ENCODE measurements at regions not wholly inside any gene's neighbourhood (a gene's known extent, or its start where the extent isn't known, plus 50 kb on each side); places are given as distances from the start of the nearest gene placed in this dataset.
"Not testable (repeated sequence)": the region's sequence is repeated elsewhere in the genome, so short reads cannot be mapped to it uniquely, and the experiment has no call there.

DNA sequence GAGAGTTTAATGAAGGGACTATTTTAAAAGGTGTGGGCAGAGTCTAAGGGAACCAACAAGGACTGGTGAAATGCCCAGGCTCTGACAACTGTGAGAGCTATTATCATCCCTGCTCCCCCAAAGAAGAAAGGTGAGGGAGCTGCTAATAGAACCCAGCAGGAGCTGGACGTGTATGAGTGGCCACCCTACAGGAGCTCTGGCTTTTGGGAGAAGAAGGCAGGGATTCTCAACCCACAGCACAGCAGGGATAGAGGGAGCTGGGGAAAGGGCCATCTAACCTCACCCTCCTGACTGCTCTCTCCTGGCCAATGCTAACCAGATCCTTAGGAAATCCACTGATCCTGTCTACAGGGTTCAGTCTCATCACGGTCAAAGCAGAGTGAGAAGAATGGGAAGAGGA, 57.1 kb downstream of the GRIN2B start:
- Mint-ChIP-seq H3K4me3 (no peak overlapping the region), H3K36me3 (no peaks in the 10 kb centered on the region), H3K9me3 (ENCODE audit: low read depth) (no peaks in the 10 kb centered on the region)

DNA sequence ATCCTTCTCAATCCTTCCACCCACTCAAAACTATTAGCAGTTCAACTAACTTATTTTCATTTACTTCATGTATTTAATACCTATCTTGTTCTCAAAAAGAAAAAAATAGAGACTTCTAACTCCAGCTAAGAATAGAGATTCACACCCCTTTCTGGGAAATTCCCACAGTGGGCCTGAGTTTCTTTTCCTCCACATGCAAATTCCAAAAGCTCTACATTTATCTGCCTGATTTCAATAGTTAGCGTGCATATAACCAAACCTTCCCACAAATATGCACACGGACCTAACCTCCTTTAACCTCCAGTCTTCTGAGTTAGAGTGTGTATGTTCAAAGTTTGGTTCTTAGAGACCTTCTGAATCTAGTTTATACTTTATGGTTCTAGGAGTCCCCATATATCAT, 62.5 kb downstream of the GRIN2B start:
- no peaks in the 10 kb centered on the region for H3K36me3 Mint-ChIP-seq
- H3K27ac Mint-ChIP-seq, result no peak overlapping the region
- ATAC-seq (no peak), DNase-seq (no peak)
- no peak overlapping the region for H3K4me3 Mint-ChIP-seq
- no peaks in the 10 kb centered on the region for H3K9me3 Mint-ChIP-seq (ENCODE audit: low read depth)
- no peaks in the 10 kb centered on the region for H3K27me3 Mint-ChIP-seq
- H3K4me1 Mint-ChIP-seq, result no peaks in the 10 kb centered on the region
- CTCF ChIA-PET, result no interaction called here

More for the DNA sequence above, 57.1 kb downstream of the GRIN2B start:
- H3K27ac Mint-ChIP-seq, result no peak overlapping the region
- no peaks in the 10 kb centered on the region for H3K4me1 Mint-ChIP-seq
- H3K27me3 Mint-ChIP-seq, result no peaks in the 10 kb centered on the region
- DNase-seq (no peak), ATAC-seq (no peak)
- CTCF ChIA-PET, result no interaction called here

DNA sequence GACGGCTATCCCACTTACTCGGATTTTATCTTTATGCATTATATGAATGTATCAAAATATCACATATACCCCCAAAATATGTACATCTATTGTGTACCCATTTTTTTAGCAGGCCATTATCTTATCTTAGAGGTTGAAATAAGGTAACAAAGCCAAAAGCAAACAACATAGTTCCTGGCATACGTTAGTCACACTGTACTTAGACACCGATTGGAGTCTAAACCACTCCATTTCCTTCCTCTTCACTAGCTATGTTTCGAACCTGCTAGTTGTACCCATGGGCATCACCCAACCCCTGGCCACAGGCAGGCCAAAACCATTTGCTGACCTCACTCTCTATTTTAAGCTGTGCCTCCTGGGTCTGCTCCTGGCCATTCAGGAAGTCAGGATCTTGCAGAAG, 66.3 kb downstream of the GRIN2B start:
- Mint-ChIP-seq H3K27me3 (no peaks in the 10 kb centered on the region), H3K4me1 (no peaks in the 10 kb centered on the region), H3K4me3 (no peak overlapping the region), H3K9me3 (ENCODE audit: low read depth) (no peaks in the 10 kb centered on the region), H3K36me3 (no peaks in the 10 kb centered on the region), H3K27ac (no peak overlapping the region)
- ATAC-seq (no peak), DNase-seq (no peak)
- CTCF ChIA-PET, result no interaction called here

DNA sequence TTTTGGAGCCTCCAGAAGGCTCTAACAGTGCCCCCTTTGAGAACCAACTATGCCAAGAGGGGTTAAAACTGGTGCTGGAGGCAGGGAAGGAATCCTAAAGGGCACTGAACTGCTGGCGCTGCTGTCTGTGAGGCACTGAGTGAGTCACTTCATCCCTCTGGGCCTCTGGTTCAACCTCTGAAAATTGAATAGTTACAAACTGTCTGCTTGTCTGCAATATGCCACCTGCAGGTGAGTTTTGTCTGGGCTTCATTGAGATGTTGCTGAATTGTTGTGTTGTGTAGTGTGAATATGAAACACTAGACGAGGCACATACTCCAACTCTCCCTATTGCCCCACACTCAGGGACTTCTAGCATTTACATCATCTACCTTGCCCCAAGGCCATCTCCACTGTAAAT, 68.0 kb downstream of the GRIN2B start:
- ATAC-seq, result no peak

DNA sequence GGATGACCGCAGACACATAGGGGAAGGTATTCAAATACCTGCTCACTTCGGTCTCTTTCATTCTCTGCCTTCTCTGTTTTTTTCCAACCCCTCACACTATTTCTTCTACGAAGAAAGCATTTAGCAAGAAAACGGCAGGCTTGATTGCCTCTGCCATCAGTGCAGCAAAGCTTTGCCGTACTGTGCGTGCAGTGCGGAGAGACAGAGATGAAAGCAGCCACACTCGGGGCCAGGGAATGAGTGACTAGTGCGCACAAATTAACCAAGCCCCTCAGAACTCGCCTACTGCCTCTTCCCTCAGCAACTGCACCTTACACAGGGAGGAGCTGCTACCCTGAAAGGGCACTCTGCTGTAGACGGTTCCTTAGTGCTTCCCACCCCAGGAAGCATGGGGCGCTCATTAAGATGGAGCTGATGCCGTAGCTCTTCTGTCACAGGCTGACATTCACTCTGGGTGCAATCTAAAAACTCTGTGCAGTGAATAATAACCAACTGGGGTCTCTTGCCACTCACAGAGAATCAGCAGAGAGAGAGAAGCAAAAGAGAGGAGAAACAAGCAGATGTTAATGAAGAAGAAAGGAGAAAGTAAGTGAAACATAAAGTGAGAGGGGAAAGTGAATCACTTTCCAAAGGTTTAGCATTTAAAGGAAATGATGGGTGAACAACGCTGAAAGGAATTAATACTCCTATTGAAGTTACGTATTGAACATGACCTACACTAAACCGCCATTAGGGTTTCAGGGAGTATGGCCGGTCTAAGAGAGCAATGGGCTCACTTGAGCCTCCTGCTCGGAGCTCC, 69.4 kb downstream of the GRIN2B start:
- no peaks in the 10 kb centered on the region for H3K36me3 Mint-ChIP-seq
- H3K27me3 Mint-ChIP-seq, result no peaks in the 10 kb centered on the region
- no peak overlapping the region for H3K4me3 Mint-ChIP-seq
- CTCF ChIA-PET, result no interaction called here
- DNase-seq, result no peak
- no peak for ATAC-seq
- no peaks in the 10 kb centered on the region for H3K4me1 Mint-ChIP-seq
- no peak overlapping the region for H3K27ac Mint-ChIP-seq
- no peaks in the 10 kb centered on the region for H3K9me3 Mint-ChIP-seq (ENCODE audit: low read depth)

More for the DNA sequence above, 68.0 kb downstream of the GRIN2B start:
- no peak for DNase-seq
- no peaks in the 10 kb centered on the region for H3K4me1 Mint-ChIP-seq
- no peaks in the 10 kb centered on the region for H3K36me3 Mint-ChIP-seq
- H3K9me3 Mint-ChIP-seq (ENCODE audit: low read depth), result no peaks in the 10 kb centered on the region
- no peaks in the 10 kb centered on the region for H3K27me3 Mint-ChIP-seq
- no peak overlapping the region for H3K27ac Mint-ChIP-seq
- H3K4me3 Mint-ChIP-seq, result no peak overlapping the region
- CTCF ChIA-PET, result no interaction called here

DNA sequence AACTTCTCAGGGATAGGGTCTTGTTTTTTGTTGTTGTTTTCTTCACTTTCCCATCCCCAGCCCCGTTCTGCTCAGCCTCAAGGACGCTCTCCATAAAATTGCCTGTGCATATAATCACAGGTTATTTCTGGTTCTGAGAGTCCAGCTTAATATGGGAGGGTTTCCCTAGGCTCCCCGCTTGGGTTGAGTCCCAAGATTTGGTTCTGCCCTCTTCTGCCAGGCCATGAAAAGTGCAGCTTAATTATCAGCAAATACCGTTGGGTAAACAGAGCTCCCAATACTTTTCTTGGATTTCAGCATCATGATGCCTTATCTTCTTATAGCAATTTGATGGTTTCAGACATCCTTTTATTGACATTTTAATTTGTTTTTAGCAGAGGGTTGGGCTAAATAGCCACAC, 75.6 kb downstream of the GRIN2B start:
- Mint-ChIP-seq H3K9me3 (ENCODE audit: low read depth) (no peaks in the 10 kb centered on the region), H3K27me3 (no peaks in the 10 kb centered on the region), H3K4me1 (no peaks in the 10 kb centered on the region), H3K4me3 (no peak overlapping the region), H3K36me3 (no peaks in the 10 kb centered on the region), H3K27ac (no peak overlapping the region)
- ATAC-seq (no peak), DNase-seq (no peak)
- CTCF ChIA-PET, result no interaction called here

DNA sequence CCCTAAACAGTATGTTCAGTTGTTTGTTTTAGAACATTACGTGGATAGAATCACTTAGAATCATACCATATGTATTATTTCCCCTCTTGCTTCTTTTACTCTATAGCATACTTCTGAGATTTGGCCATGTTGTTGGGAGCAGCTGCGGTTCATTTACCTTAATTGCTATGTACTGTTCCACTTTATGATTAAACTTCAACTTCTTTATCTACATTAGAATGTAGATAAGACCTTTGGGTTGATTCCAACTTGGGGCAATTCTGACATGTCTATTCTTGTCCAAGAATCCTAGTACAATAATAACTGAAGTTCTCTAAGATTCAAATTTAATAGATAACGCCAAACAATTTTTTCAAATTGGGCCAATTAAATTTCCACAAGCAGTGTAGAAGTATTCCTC, 80.7 kb downstream of the GRIN2B start:
- H3K36me3 Mint-ChIP-seq, result no peaks in the 10 kb centered on the region
- H3K27ac Mint-ChIP-seq, result no peak overlapping the region
- no peaks in the 10 kb centered on the region for H3K27me3 Mint-ChIP-seq
- ATAC-seq, result no peak
- no peaks in the 10 kb centered on the region for H3K4me1 Mint-ChIP-seq
- H3K9me3 Mint-ChIP-seq (ENCODE audit: low read depth), result no peaks in the 10 kb centered on the region
- H3K4me3 Mint-ChIP-seq, result no peak overlapping the region
- no peak for DNase-seq
- CTCF ChIA-PET, result no interaction called here

DNA sequence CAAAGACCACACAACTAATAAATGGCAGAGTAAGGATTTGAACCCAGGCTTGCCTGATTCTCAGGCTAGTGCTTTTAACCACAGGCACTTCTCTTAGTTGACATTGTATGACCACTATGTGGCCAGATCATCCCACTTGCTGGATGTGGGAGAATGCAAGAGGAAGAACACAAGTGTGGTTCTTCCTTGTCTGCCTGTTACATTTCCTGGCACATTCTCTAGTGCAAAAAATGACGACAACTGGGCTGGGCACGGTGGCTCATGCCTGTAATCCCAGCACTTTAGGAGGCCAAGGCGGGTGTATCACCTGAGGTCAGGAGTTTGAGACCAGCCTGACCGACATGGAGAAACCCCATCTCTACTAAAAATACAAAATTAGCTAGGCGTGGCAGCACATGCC, 83.0 kb downstream of the GRIN2B start:
- ATAC-seq; DNase-seq; H3K27me3 Mint-ChIP-seq; CTCF ChIA-PET; H3K36me3 Mint-ChIP-seq; H3K4me3 Mint-ChIP-seq; H3K9me3 Mint-ChIP-seq (ENCODE audit: low read depth); H3K27ac Mint-ChIP-seq; H3K4me1 Mint-ChIP-seq: not testable (repeated sequence)

DNA sequence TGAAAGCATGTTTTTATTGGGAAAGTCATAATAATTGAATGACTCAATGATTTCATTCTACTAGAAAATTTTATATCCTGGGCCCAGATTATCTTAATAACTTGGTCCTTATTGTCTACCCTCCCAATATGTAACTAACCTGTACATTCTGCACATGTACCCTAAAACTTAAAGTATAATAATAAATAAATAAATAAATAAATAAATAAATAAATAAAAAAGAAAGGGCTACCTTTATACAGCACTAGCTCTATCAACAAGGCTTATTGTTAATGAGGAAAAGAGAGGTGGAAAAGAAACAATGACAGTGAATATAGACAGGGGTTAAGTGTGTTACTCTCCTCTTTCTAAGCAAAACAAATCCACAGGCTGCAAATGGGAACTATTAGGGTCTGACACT, 83.6 kb downstream of the GRIN2B start:
- Mint-ChIP-seq H3K27ac (no peak overlapping the region), H3K9me3 (ENCODE audit: low read depth) (no peaks in the 10 kb centered on the region)

DNA sequence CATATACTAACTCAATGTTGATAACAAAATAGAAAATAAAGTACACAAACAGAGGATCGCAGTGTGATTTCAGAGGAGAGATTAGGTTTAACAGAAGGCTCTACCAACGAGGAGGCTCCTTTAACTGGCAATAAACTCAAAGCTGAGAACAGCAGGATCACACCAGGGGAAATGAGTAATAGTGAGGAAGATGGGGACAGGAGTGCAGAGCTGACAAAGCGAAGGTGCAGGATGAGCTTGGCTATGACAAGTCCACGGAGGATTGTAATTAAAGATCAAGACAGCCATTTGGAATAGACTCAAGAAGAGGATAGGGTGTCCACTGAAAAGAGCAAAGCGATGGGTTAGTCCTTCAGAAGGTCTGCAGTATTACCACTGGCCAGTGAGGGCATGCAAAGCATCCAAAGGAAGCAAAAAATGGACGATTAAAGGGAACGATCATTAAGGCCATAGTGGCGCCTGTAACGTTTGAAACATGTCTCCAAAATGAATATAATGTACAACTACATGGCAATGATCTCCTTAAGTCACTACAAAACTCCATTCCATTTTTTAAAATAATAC, 85.3 kb downstream of the GRIN2B start:
- H3K4me1 Mint-ChIP-seq, result no peaks in the 10 kb centered on the region
- H3K9me3 Mint-ChIP-seq (ENCODE audit: low read depth), result no peaks in the 10 kb centered on the region
- no peak overlapping the region for H3K27ac Mint-ChIP-seq
- H3K36me3 Mint-ChIP-seq, result no peaks in the 10 kb centered on the region
- H3K4me3 Mint-ChIP-seq, result no peak overlapping the region
- no peak for DNase-seq
- ATAC-seq, result no peak
- H3K27me3 Mint-ChIP-seq, result no peaks in the 10 kb centered on the region
- CTCF ChIA-PET, result interaction anchor here (1.1 kb wide), 1 partner anchor 32 kb away, joined by 3 read pairs; no protein-coding TSS in a partner anchor

More for the DNA sequence above, 83.6 kb downstream of the GRIN2B start:
- Mint-ChIP-seq H3K36me3 (no peaks in the 10 kb centered on the region), H3K27me3 (no peaks in the 10 kb centered on the region), H3K4me3 (no peak overlapping the region), H3K4me1 (no peaks in the 10 kb centered on the region)
- CTCF ChIA-PET, result no interaction called here
- ATAC-seq, result no peak
- no peak for DNase-seq

DNA sequence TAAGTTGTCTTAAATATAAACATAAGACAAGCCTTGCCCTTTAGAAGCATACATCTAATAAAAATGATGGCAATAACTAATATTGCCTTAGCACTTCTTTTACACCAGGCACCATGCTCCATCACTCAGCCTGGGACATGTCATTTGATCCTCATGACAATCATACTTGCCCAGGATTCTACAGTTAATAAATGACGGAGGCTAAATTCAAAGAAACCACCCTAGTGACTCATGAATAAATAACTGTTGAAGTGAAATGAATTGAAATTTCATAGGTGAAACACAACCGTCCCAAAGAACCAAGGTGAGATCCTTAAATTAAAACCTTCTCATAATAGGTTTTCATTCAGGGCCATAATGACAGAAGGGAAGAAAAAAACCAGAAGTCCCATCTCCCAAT, 89.5 kb downstream of the GRIN2B start:
- H3K27ac Mint-ChIP-seq, result no peak overlapping the region
- no peaks in the 10 kb centered on the region for H3K27me3 Mint-ChIP-seq
- H3K4me3 Mint-ChIP-seq, result no peak overlapping the region
- no peak for ATAC-seq
- CTCF ChIA-PET, result no interaction called here
- no peaks in the 10 kb centered on the region for H3K9me3 Mint-ChIP-seq (ENCODE audit: low read depth)
- H3K4me1 Mint-ChIP-seq, result no peaks in the 10 kb centered on the region
- no peak for DNase-seq
- H3K36me3 Mint-ChIP-seq, result no peaks in the 10 kb centered on the region

DNA sequence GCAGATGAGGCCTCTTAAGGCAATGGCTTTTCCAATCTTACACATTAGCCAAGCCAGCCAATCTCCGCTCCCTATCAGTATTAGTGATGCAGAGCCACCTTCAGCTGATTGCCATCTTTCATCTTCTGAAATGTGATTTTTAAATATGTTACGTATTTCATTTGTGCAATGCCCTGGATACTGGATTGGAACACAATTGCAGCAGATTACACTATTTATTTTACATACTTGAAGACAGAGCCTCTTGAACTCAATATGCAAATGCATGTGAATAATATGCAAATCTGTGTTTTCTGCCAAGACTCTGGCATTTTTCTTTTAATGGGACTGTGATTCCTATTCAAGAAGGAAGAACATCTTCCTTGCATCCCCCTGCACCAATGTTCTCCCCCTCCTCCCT, 90.5 kb downstream of the GRIN2B start:
- ATAC-seq (no peak), DNase-seq (no peak)
- CTCF ChIA-PET, result no interaction called here
- no peaks in the 10 kb centered on the region for H3K4me1 Mint-ChIP-seq
- no peak overlapping the region for H3K27ac Mint-ChIP-seq
- H3K9me3 Mint-ChIP-seq (ENCODE audit: low read depth), result no peaks in the 10 kb centered on the region
- no peaks in the 10 kb centered on the region for H3K36me3 Mint-ChIP-seq
- peaks cover 2% of the 10 kb centered on the region for H3K27me3 Mint-ChIP-seq
- no peak overlapping the region for H3K4me3 Mint-ChIP-seq

DNA sequence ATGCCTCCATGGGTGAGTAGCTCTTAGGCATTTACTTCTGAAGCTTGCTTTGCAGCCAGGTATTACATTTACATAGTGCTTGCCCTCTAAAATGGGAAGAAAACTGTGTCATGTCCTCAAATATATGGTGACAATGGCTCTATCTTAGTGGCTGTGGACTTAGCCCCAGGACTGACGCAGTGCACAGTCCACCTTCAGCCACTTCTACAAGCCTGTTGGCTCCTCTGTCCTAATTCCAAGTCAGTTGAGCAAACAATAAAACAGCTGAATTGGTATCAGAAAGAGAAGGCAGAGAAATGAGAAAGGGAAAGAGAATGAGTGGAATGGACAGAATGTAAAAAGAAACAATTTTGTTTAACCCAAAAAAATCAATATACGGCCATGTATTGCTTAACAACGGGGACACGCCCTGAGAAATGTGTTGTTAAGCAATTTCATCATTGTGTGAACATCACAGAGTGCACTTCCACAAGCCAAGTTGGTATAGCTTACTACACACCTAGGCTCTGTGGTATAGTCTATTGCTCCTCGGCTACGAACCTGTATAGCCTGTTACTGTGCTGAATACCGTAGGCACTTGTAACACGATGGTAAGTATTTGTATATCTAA, 93.5 kb downstream of the GRIN2B start:
- CTCF ChIA-PET, result no interaction called here
- no peak for ATAC-seq
- no peak for DNase-seq
- peaks cover 2% of the 10 kb centered on the region for H3K27me3 Mint-ChIP-seq
- no peak overlapping the region for H3K4me3 Mint-ChIP-seq
- no peaks in the 10 kb centered on the region for H3K9me3 Mint-ChIP-seq (ENCODE audit: low read depth)
- H3K27ac Mint-ChIP-seq, result no peak overlapping the region
- no peaks in the 10 kb centered on the region for H3K36me3 Mint-ChIP-seq
- H3K4me1 Mint-ChIP-seq, result no peaks in the 10 kb centered on the region

DNA sequence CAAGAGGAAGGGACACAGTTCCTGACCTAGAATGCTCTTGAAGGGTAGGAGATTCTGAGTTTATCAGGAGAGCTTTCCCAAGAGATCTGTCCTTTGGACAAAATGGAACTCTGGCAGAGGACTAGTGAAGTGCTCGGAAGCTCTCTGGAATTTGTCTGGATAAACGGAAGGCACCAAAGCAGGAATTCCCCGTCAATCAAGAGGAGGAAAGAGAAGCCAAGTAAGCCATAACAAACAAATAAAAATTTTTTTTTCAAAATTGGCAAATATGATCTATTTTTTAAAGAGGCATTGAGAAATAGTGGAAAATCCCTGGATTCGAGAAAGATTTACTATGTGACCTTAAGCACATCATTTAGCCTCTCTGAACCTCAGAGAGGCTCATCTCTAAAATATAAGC, 99.2 kb downstream of the GRIN2B start:
- H3K4me1 Mint-ChIP-seq, result no peaks in the 10 kb centered on the region
- DNase-seq, result no peak
- no peak for ATAC-seq
- H3K4me3 Mint-ChIP-seq, result no peak overlapping the region
- no peaks in the 10 kb centered on the region for H3K9me3 Mint-ChIP-seq (ENCODE audit: low read depth)
- peaks cover 2% of the 10 kb centered on the region for H3K27me3 Mint-ChIP-seq
- no peaks in the 10 kb centered on the region for H3K36me3 Mint-ChIP-seq
- H3K27ac Mint-ChIP-seq, result no peak overlapping the region
- CTCF ChIA-PET, result no interaction called here
